ENCODE measurements at regions not wholly inside any gene's neighbourhood (a gene's known extent, or its start where the extent isn't known, plus 50 kb on each side); places are given as distances from the start of the nearest gene placed in this dataset.

DNA sequence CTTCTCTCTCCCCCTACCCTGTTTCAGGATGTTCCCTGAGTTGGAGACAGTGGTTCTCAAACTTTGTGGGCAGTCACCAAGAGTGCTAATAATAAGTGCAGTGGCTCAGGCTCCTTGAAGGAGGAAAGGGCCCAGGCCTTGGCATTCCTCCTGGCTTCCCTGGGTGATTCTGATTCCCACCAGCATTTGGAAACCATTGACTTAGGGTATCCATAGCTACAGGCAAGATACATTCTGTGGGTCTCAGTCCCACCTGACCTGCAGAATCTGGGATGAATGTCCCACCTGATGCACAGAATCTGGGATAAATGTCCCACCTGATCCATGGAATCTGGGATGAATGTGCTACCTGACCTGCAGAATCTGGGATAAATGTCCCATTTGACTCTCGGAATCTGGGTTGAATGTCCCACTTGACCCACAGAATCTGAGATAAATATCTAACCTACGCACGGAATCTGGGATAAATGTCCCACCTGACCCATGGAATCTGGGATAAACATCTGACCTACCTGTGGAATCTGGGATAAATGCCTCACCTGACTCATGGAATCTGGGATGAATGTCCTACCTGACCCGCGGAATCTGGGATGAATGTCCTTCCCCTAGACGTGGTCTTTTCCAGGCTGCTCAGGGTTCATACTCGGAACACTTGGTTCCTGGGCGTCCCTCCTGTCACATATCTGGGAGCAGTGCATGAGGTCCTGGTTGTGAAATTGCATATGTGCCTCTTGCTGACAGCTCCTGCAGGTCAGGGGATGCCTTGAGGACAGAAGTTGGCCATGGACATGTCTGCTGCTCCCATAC lies 136.7 kb upstream of the HS3ST2 start:
- TF ChIP-seq EP300 (IDR thresholded peaks at IDR 0.05) (no peak), POLR2A (IDR thresholded peaks at IDR 0.05) (no peak)
- TF ChIP-seq, protein P1, sequence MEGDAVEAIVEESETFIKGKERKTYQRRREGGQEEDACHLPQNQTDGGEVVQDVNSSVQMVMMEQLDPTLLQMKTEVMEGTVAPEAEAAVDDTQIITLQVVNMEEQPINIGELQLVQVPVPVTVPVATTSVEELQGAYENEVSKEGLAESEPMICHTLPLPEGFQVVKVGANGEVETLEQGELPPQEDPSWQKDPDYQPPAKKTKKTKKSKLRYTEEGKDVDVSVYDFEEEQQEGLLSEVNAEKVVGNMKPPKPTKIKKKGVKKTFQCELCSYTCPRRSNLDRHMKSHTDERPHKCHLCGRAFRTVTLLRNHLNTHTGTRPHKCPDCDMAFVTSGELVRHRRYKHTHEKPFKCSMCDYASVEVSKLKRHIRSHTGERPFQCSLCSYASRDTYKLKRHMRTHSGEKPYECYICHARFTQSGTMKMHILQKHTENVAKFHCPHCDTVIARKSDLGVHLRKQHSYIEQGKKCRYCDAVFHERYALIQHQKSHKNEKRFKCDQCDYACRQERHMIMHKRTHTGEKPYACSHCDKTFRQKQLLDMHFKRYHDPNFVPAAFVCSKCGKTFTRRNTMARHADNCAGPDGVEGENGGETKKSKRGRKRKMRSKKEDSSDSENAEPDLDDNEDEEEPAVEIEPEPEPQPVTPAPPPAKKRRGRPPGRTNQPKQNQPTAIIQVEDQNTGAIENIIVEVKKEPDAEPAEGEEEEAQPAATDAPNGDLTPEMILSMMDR (IDR thresholded peaks at IDR 0.05) = no peak

Measured in upper lobe of left lung (tissue), 4 donors.